ENCODE measurements at regions not wholly inside any gene's neighbourhood (a gene's known extent, or its start where the extent isn't known, plus 50 kb on each side); places are given as distances from the start of the nearest gene placed in this dataset.

GRCh38 chr9:82598241-82599039, 464.5 kb downstream of the RASEF start:
- no peak for DNase-seq

- no peak for DNase-seq
Measured at GRCh38 chr9:82599336-82599949, 463.5 kb downstream of the RASEF start.

- DNase-seq: no peak
Measured at GRCh38 chr9:82600536-82601292, 462.2 kb downstream of the RASEF start.

- DNase-seq: no peak
Measured at GRCh38 chr9:82601293-82601771, 461.6 kb downstream of the RASEF start.

GRCh38 chr9:82604947-82605656, 457.8 kb downstream of the RASEF start:
- DNase-seq: no peak

- DNase-seq: no peak
Measured at GRCh38 chr9:82605657-82606031, 457.3 kb downstream of the RASEF start.

- no peak for DNase-seq
Measured at GRCh38 chr9:82606071-82606470, 456.9 kb downstream of the RASEF start.

GRCh38 chr9:82606492-82607382, 456.2 kb downstream of the RASEF start:
- no peak for DNase-seq

GRCh38 chr9:82608487-82608886, 454.5 kb downstream of the RASEF start:
- no peak for DNase-seq

GRCh38 chr9:82612942-82613341, 450.0 kb downstream of the RASEF start:
- DNase-seq: no peak

- DNase-seq: no peak
Measured at GRCh38 chr9:82613498-82613897, 449.4 kb downstream of the RASEF start.

GRCh38 chr9:82616545-82616944, 446.4 kb downstream of the RASEF start:
- no peak for DNase-seq

- DNase-seq: no peak
Measured at GRCh38 chr9:82621447-82621846, 441.5 kb downstream of the RASEF start.

- DNase-seq: no peak
Measured at GRCh38 chr9:82637368-82637767, 425.6 kb downstream of the RASEF start.

GRCh38 chr9:82645600-82645999, 417.3 kb downstream of the RASEF start:
- no peak for DNase-seq

GRCh38 chr9:82650368-82650767, 412.6 kb downstream of the RASEF start:
- no peak for DNase-seq

- DNase-seq: no peak
Measured at GRCh38 chr9:82651474-82651873, 411.5 kb downstream of the RASEF start.

- no peak for DNase-seq
Measured at GRCh38 chr9:82665324-82665723, 397.6 kb downstream of the RASEF start.

GRCh38 chr9:82668689-82669199, 394.2 kb downstream of the RASEF start:
- DNase-seq: no peak

GRCh38 chr9:82670000-82670399, 392.9 kb downstream of the RASEF start:
- DNase-seq: no peak

GRCh38 chr9:82670726-82671125, 392.2 kb downstream of the RASEF start:
- no peak for DNase-seq

- DNase-seq: no peak
Measured at GRCh38 chr9:82673201-82673600, 389.7 kb downstream of the RASEF start.

Measured in CD4-positive, alpha-beta T cell treated with Interferon gamma for 1 hour (primary cell).